Right hindlimb (tissue), 1 donor: ENCODE measurements at regions not wholly inside any gene's neighbourhood (a gene's known extent, or its start where the extent isn't known, plus 50 kb on each side); places are given as distances from the start of the nearest gene placed in this dataset.
"Not testable (repeated sequence)": the region's sequence is repeated elsewhere in the genome, so short reads cannot be mapped to it uniquely, and the experiment has no call there.

Experiments
- DNase-seq: peaks from one replicate; pipeline ENCODE4 v3.0.0-alpha.2; 2018

GRCh38 chr2:118791483-118791882, 56.0 kb downstream of the EN1 start:
- DNase-seq = no peak

DNA sequence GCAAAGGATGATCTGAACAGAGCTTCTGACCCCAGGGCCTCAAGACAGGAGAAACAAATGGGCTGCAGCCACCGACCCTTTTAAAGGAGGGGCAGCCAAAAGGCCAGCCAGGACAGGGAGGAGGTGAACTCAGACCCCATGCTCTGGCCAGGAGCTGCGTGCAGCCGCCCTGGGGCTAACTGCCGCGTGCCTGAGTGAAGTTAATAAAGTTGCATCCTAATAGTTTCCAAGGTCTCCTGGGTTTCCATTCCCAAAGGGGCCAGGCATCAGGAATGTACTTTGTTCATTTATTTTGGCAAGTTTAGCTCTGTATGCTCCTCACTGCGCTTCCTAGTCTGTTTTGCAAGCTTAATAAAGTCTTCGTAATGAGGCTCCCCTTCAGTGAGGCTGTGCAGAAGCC, 60.7 kb downstream of the EN1 start:
- no peak for DNase-seq

- DNase-seq = no peak
Measured at GRCh38 chr2:118784860-118785259, 62.6 kb downstream of the EN1 start.

GRCh38 chr2:118779362-118779761, 68.1 kb downstream of the EN1 start:
- no peak for DNase-seq

DNA sequence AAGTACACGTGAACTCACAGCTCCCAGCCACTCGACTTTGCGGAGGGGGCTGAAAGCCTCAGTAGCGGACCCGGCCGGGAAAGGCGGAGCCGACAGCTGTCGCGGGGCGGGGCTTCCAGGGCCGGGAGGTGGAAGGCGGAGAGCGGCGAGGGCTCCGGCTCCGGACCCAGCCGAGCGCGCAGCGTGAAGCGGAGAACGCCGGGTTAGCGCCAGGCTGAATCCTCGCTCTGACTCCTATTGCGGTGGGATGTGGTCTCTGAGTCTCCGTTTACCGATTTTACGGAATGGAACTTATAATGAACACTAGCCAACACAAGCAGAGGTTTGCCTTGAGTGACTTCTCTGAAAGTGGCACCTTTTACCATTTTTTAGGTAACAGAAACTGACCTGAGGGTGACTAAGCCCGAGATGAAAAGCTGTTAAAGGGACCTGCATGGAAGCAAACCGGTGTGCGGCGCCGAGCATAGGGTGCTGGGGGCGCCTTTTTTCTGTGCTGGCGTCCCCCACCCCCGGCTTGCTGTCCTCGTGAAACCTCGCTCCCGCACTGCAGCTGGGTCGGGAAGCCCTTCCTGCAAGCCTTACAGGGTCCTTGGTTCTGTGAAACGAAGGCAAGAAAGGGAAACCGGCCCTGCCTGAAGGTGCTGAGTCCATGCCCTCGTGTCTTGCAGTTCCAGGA, 72.9 kb downstream of the EN1 start:
- DNase-seq = peak; percentile 82

DNA sequence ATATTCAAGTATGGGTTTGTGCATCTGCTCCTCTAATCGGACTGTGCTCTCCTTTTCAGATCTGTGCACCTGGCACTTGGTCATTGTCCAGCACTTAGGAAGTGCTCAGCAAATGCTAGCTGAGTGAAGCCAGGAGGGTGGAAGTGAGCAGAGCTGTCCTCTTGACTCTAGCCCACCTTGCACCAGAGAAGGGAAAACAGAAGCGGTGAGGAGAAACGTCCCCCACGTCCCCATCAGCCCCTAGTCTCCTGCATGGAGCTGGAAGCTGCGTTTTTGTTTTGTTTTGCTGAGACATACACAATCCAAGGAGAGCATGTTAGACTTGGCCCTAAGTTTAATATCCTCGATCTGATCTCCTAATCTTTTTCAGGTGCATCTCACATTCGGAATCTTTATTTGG, 73.6 kb downstream of the EN1 start:
- no peak for DNase-seq

DNA sequence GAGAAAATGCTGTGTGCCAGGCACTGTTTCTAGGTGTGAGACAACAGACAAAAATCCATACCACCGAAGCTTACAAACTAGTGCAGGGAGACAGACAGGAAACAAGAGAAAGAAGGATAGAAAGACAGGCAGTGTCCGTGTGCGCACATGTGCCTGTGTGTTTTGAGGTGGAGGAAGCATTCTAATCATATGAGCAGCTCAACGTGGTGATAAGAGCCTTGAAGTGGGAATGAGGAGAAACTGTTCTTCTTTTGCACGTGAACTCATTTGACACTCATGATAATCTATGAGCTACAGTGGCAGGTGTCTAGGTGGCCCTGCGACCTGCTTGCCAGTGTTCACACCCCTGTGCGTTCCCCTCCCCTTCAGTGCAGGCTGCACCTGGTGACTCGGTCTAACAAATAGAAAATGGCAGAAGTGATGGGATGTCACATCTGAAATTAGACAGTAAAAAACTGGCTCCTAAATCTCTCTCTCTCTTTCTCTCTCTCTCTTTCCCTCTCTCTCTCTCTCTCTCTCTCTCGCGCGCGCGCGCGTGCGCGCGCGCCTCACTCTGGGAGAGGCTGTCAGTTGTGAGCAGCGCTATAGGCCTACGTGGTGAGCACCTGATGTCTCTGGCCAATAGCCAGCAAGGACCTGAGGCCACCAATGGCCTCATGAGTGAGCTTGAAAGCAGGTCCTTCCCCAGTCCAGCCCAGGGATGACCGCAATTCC, 74.8 kb downstream of the EN1 start:
- DNase-seq = no peak

DNA sequence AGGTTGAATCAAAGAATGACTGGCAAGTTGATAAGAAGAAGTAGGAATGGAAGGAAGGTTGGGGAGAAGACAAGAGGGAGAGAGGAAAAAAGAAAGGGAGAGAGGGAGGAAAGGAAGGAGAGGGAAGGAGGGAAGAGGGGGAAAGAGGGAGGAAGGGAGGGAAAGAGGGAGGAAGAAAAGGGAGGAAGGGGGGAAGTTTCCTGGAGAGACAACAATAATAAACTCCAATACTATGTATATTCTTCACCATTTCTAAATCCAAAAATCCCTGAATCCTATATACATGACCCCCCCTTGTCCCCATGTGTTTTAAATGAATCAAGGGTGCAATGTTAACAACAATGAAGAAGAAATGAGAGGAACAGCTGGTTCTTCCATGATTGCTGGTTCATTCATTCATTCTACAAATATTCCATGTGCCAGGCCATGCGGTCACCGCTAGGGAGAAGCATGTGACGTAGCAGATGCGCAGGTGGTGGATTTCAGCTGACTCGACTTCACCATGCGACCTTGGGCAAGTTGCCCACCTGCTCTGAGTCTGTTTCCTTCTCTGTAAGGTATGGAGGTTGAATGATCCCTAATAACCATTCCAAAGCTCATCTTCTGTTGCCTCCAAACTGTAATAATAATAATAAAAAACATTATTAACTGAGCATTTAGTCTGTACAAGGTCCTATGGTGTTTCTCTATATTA, 77.6 kb downstream of the EN1 start:
- DNase-seq = no peak

GRCh38 chr2:118766871-118767270, 80.6 kb downstream of the EN1 start:
- no peak for DNase-seq

GRCh38 chr2:118764855-118765254, 82.6 kb downstream of the EN1 start:
- no peak for DNase-seq

DNA sequence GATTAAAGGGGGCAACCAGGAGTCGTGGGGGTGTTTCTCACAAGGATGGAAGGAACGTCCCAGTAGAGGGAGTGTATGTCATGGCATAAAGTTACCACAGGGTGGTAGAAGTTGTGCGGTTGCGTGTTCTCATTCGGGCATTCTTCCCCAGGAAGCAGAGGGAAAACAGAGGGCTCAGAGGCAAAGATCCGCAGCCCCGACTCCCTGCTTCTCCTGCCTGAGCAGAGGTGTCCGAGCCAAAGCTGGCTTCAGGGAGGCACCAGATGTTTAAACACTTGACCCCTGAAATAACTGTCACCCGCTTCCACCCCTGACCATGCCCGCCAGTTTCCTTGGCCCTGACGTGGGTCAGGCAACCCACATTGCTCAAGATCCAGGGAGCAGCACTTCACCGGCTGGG, 83.7 kb downstream of the EN1 start:
- DNase-seq = no peak

DNA sequence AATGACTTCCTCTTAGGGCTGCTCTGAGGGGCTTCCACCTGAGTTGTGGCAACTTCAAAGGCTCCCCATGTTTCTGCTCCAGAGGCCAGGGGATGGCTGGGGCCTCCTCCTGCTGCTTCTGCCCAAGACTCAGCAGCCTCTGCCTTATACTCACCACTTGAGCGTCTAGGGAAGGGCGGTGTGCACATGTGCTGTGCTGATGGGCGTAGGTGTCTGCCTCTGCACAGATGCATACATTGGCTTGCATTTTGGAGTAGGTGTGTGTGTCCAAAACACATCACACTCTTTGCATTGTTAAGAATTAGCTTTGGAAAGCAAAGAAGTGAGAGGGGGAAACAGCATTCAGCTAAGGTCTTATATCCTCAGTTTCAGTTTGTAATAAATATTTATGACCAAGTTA, 85.2 kb downstream of the EN1 start:
- DNase-seq = no peak

DNA sequence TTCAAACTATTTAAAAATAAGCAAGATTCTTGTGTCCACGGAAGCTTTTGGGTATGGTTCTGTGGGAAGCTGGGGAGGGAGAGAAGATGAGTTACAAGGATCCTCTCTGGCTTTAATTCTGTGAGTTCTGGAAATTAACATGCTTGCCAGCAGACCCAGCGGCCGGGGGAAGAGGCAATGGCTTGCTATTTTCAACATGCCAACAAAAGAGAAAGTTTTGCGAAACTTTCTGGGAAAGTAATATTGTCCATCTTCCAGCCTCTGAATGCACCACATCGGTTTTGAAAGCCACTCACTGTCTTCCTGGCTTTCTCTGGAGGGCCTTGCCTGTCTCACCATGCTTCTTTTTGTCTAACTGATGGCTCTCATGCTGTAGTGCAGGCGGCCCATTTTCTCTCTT, 85.7 kb downstream of the EN1 start:
- no peak for DNase-seq

GRCh38 chr2:118755901-118756300, 91.5 kb downstream of the EN1 start:
- no peak for DNase-seq

DNA sequence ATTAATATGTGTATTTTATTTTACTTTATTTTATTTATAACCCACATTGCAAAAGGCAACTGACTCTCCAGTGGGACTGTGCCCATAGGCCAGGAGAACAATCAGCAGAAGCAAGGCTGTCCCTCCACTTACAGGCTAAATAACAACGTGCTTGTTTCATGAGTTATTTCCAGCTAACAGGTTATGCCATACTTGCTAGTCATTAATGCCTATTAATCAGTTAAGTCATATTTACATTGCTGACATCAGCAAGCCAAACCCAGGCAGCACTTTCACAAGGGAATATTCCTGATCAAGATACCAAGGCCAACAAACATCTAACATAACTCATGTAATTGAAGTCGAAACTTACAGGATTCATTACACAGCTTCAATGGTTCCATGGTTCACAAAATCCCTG, 92.1 kb downstream of the EN1 start:
- DNase-seq = no peak

DNA sequence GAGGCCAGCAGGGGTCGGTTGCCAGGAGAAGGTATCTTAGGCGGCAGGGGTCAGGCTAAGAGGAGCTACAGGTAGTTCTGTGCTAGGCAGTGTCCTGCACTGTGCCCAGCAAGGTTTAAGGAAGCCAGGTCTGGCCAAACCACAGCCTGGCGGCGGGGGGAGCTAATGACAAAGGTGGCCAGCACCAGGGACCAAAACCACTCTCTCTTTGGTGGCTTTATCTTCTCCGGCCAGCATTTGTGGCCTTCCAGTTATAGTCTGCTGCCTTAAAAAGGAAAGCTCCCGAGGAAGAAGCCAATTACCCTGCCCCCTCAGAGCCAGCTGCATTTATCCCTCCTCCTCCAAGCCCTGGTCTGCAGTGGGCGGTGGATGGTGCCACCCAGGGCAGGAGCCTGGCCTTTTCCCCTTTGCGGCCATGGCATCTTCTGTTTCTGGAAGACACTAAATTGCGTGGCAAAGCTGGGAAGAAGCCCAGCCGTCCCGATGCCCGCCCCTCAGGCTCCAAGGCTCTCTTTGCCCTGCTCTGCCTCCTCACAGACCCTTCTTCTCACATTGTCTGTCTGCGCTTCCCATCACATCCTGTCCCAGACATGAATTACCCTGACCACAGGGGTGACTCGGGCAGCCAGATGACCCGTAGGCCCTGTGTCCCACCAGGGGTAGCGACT, 94.6 kb downstream of the EN1 start:
- DNase-seq = no peak

GRCh38 chr2:118750959-118751565, 96.4 kb downstream of the EN1 start:
- DNase-seq = no peak

DNA sequence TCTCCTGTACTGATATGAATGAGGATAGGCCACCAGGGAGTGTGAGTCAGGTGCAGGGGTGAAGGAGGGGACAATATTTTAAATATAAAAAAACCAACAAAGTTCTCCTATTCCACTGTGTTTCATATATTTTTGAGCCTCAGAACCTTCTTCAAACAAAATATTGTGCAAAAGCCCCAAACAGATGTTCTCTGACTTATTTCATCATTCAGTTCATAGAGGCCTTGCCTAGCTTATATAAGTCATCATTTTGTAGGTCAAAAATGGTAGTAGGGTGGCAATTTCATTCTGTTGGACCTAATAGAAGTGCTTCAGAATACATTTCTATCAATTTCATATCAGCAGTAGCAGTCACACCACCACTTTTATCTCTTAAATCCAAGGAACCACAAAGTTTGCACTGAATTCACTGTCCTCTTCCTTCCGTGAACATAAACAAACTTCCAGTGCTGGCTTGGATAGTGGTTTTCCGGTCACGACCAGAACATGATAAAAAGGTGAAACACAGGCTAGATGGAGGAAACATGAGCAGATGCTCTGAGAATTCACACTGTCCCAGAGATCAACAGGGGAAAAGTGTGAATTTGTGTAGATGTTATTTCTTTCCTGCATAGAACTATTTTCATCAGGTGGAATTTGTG, 99.1 kb downstream of the EN1 start:
- no peak for DNase-seq

GRCh38 chr2:118747637-118748036, 99.8 kb downstream of the EN1 start:
- no peak for DNase-seq

GRCh38 chr2:118747066-118747465, 100.4 kb downstream of the EN1 start:
- no peak for DNase-seq

GRCh38 chr2:118744682-118745181, 102.7 kb downstream of the EN1 start:
- not testable (repeated sequence) for DNase-seq

- DNase-seq = peak; percentile 50
Measured at GRCh38 chr2:118738524-118739308, 108.7 kb downstream of the EN1 start.
